ENCODE measurements at regions not wholly inside any gene's neighbourhood (a gene's known extent, or its start where the extent isn't known, plus 50 kb on each side); places are given as distances from the start of the nearest gene placed in this dataset.

- H2BK20ac ChIP-seq (ENCODE audit: low read depth, low read length): no peak overlapping the region
- no TSS peak for BruUV-seq (replicated peaks)
- no peaks in the 10 kb centered on the region for H3K79me1 ChIP-seq (ENCODE audit: low read depth in 1 of 2, low read length in 2 of 2)
- no peak overlapping the region for H2BK120ac ChIP-seq (ENCODE audit: low read depth, low read length)
- no peak overlapping the region for H3K18ac ChIP-seq (ENCODE audit: low read depth, low read length)
- 64% methylated on average over 3 of the region's 15 CpGs; no CpG with 5 or more reads in 1 of the 2 experiments for WGBS, 2 experiments (ENCODE audit: extremely low coverage in 2 of 2, insufficient read length in 1 of 2)
- no peaks in the 10 kb centered on the region for H4K20me1 ChIP-seq (ENCODE audit: insufficient read depth, low read length)
- no peak overlapping the region for H3K4me3 ChIP-seq (ENCODE audit: insufficient read depth, low read depth, low read length)
- H2BK5ac ChIP-seq (ENCODE audit: low read depth, low read length, poor library complexity, severe bottlenecking): no peak overlapping the region
- H3K4ac ChIP-seq (ENCODE audit: low read depth, low read length): no peak overlapping the region
- H3K27me3 ChIP-seq (ENCODE audit: control insufficient read depth, insufficient read depth, low read length): peaks cover 48% of the 10 kb centered on the region
- POLR2A ChIA-PET (ENCODE audit: unreplicated experiment): no interaction called here
- no peak overlapping the region for H3K4me2 ChIP-seq (ENCODE audit: low read depth, low read length)
- H3K23ac ChIP-seq (ENCODE audit: low read depth, low read length): no peak overlapping the region
- no peak overlapping the region for H4K91ac ChIP-seq (ENCODE audit: insufficient read depth, low read depth, low read length)
- H3K36me3 ChIP-seq (ENCODE audit: control insufficient read depth, insufficient read depth, low read length): no peaks in the 10 kb centered on the region
- intact Hi-C loops (cut with micrococcal nuclease): no loop called here
- DNase-seq (no peak), ATAC-seq (ENCODE audit: low read depth) (no peak)
- H2BK15ac ChIP-seq (ENCODE audit: low read depth, low read length): no peak overlapping the region
- H3K9me3 ChIP-seq (ENCODE audit: control insufficient read depth, insufficient read depth, low read length): peaks cover 9% of the 10 kb centered on the region
- TF ChIP-seq RFX5 (IDR thresholded peaks at IDR 0.05; ENCODE audit: low read depth, low read length): no peak
- TF ChIP-seq USF2 (IDR thresholded peaks at IDR 0.05; ENCODE audit: low read depth, low read length): no peak
- TF ChIP-seq CTCF (conservative IDR thresholded peaks at IDR 0.05; ENCODE audit: low read depth, low read length): no peak
- CTCF ChIA-PET: no interaction called here
- in situ Hi-C loops (cut with MboI; ENCODE audit: low sequenced_read_pairs): no loop called here
- no peak overlapping the region for H3K27ac ChIP-seq (ENCODE audit: insufficient read depth, low read length)
- no peak overlapping the region for H4K8ac ChIP-seq (ENCODE audit: low read depth in 2 of 2, low read length in 2 of 2)
- H3K4me1 ChIP-seq (ENCODE audit: control insufficient read depth, insufficient read depth, low read length): no peaks in the 10 kb centered on the region
- H3K56ac ChIP-seq (ENCODE audit: extremely low read depth, insufficient read depth, low read length): no peak overlapping the region
- no peak overlapping the region for H2AK9ac ChIP-seq (replicated peaks; ENCODE audit: low read depth, low read length, poor library complexity)
- H3K9ac ChIP-seq (ENCODE audit: low read depth, low read length): no peak overlapping the region
- no peak overlapping the region for H2AK5ac ChIP-seq (ENCODE audit: low read depth, low read length)
- H4K5ac ChIP-seq (ENCODE audit: low read depth, low read length): no peak overlapping the region
- H2AFZ ChIP-seq (replicated peaks; ENCODE audit: low read length, poor library complexity): no peak overlapping the region
- H3K9me1 ChIP-seq (ENCODE audit: insufficient read depth, low read length): no peaks in the 10 kb centered on the region
- dilution Hi-C loops (cut with HindIII; ENCODE audit: low sequenced_read_pairs, unreplicated experiment): no loop called here
- no peak overlapping the region for H3K14ac ChIP-seq (replicated peaks; ENCODE audit: low read depth, low read length)
Measured at GRCh38 chr2:240191001-240191400, 50.5 kb upstream of the OTOS start.

Data from IMR-90 (cell line).